Neural crest cell (in vitro differentiated cells): ENCODE measurements at regions not wholly inside any gene's neighbourhood (a gene's known extent, or its start where the extent isn't known, plus 50 kb on each side); places are given as distances from the start of the nearest gene placed in this dataset.
"Not testable (repeated sequence)": the region's sequence is repeated elsewhere in the genome, so short reads cannot be mapped to it uniquely, and the experiment has no call there.

Experiments used
- DNase-seq: peaks from one replicate; pipeline ENCODE4 v3.0.0; 2021; ENCODE audit warnings: low read depth, mixed read lengths, low spot score
- H3K27ac Mint-ChIP-seq: one replicate; pipeline ENCODE4 v1.8.0; 2021; ENCODE audit warnings: mild to moderate bottlenecking, mixed read lengths; ENCODE audit not compliant: unreplicated experiment
- H3K27me3 Mint-ChIP-seq: 2 replicates; pipeline ENCODE4 v1.8.0; 2021; ENCODE audit warnings: low read depth, mild to moderate bottlenecking, mixed read lengths
- H3K36me3 Mint-ChIP-seq: 2 replicates; pipeline ENCODE4 v1.8.0; 2021; ENCODE audit warnings: low read depth, mild to moderate bottlenecking, mixed read lengths
- H3K4me1 Mint-ChIP-seq: 2 replicates; pipeline ENCODE4 v1.8.0; 2021; ENCODE audit warnings: mixed read lengths
- H3K4me3 Mint-ChIP-seq: one replicate; pipeline ENCODE4 v1.8.0; 2021; ENCODE audit warnings: mild to moderate bottlenecking, mixed read lengths
- H3K9me3 Mint-ChIP-seq: 2 replicates; pipeline ENCODE4 v1.8.0; 2021; ENCODE audit warnings: mixed read lengths
- TF ChIP-seq, protein P1 (sequence below): fragments of 200-600 bp; sonication (generic); conservative IDR thresholded peaks from 2 replicates; pipeline ENCODE4 v1.5.0; 2021; ENCODE audit warnings: antibody characterized with exemption, mild to moderate bottlenecking

DNA sequence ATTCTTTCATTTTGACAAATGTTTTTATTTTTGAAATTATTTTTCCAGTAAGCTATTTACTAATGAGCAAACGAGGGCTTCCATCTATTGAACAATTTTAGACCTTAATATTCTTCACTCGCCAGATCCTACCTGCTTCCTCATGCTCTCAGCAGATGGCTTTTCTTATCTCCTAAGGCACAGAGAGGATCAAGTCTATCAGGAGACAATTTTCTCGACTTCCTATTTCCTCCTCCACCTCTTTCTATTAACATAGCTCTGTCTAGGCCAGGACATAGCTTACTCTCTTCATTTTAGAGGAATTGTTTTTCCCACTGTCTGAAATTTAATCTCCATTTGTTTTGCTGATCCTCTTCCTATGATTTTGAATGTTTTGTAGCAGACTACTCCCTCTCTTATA lies 87.0 kb upstream of the MAN1A1 start:
- Mint-ChIP-seq H3K4me3 (no peak overlapping the region), H3K36me3 (no peaks in the 10 kb centered on the region), H3K9me3 (no peaks in the 10 kb centered on the region), H3K27me3 (no peaks in the 10 kb centered on the region), H3K27ac (no peak overlapping the region), H3K4me1 (no peaks in the 10 kb centered on the region)
- TF ChIP-seq, protein P1, sequence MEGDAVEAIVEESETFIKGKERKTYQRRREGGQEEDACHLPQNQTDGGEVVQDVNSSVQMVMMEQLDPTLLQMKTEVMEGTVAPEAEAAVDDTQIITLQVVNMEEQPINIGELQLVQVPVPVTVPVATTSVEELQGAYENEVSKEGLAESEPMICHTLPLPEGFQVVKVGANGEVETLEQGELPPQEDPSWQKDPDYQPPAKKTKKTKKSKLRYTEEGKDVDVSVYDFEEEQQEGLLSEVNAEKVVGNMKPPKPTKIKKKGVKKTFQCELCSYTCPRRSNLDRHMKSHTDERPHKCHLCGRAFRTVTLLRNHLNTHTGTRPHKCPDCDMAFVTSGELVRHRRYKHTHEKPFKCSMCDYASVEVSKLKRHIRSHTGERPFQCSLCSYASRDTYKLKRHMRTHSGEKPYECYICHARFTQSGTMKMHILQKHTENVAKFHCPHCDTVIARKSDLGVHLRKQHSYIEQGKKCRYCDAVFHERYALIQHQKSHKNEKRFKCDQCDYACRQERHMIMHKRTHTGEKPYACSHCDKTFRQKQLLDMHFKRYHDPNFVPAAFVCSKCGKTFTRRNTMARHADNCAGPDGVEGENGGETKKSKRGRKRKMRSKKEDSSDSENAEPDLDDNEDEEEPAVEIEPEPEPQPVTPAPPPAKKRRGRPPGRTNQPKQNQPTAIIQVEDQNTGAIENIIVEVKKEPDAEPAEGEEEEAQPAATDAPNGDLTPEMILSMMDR = no peak
- no peak for DNase-seq

DNA sequence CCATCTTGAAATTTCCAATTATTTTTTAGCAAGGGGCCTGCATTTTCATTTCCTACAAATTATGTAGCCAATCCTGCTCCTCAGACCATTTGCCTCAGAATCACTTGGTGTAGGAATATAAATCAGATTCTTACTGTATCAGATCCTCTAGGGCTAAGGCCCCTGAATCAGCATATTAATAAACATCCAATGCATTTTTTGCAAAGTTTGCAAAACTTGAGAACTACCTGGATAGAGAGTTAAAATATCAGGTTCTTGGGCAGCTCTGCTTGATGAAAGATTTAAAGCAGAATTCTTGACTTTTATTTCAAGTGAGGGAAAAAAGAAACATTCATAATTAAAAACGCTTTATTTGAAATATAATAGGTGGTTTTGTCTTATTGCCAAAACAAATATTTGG lies 82.2 kb upstream of the MAN1A1 start:
- Mint-ChIP-seq H3K27ac (no peak overlapping the region), H3K4me3 (no peak overlapping the region), H3K4me1 (no peaks in the 10 kb centered on the region), H3K36me3 (no peaks in the 10 kb centered on the region), H3K27me3 (no peaks in the 10 kb centered on the region), H3K9me3 (no peaks in the 10 kb centered on the region)
- DNase-seq = no peak
- TF ChIP-seq, protein P1 = no peak

DNA sequence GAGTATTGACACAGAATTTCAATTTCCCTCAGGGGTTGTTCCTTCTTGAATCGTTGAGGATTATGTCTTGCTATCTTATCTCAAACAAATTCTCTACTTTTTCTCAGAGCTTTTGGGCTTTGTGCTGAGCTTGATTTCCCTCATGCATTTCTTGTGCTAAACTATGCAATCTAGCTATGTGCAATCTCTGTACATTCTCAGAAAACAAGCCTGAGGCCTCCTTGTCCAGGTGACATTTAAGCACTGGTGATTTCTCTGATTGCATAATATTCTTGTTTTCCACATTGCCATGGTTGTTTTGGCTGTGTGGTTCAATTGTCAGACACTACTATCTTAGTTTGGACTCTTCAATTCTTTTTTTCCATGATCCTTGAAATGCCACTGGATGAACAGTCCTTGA lies 81.2 kb upstream of the MAN1A1 start:
- H3K9me3 Mint-ChIP-seq = no peaks in the 10 kb centered on the region
- TF ChIP-seq, protein P1 = no peak
- H3K36me3 Mint-ChIP-seq = no peaks in the 10 kb centered on the region
- H3K27ac Mint-ChIP-seq = no peak overlapping the region
- no peak for DNase-seq
- no peak overlapping the region for H3K4me3 Mint-ChIP-seq
- H3K27me3 Mint-ChIP-seq = no peaks in the 10 kb centered on the region
- H3K4me1 Mint-ChIP-seq = no peaks in the 10 kb centered on the region

DNA sequence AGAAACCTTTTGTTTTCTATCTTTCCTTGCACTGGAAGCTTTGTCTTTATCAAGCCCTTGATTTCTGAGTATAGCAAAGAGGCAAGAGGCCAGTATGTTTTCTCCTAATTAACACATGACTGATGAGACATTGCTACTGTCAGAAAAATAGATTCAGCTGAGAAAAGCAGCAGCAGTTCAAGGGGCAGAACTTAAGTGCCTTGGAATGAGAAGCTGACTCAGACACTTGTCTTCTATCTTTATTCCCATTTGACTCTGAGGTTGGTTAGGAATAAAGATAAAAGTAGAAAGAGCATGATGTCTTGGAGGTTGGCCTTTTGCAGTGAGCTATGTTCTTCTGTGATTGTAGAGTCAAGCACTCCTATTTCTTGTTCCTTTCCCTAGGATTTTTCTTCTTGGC lies 79.1 kb upstream of the MAN1A1 start:
- Mint-ChIP-seq H3K27ac (no peak overlapping the region), H3K4me3 (no peak overlapping the region), H3K9me3 (peaks cover 3% of the 10 kb centered on the region), H3K27me3 (no peaks in the 10 kb centered on the region), H3K36me3 (peaks cover 2% of the 10 kb centered on the region), H3K4me1 (no peaks in the 10 kb centered on the region)
- no peak for DNase-seq
- TF ChIP-seq, protein P1 = no peak

DNA sequence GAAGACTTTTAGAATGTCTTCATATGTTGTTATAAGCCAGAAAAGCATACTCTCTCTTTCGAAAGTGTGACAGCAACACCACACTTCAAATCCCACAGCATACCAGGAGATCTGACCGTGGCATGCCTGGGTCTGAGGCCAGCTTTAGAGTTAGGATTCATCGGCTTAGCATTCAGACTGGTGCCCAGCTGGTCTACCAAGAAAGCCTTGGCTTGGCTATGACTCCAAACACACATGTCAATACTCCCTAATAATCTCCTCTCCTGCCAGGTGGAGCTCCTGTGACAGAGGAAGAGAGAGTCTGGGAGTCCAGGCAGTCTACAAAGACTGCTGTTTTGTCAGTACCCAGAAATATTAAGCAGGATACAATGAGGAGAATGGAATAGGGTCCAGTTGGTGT lies 77.1 kb upstream of the MAN1A1 start:
- Mint-ChIP-seq H3K4me1 (no peaks in the 10 kb centered on the region), H3K27ac (no peak overlapping the region), H3K4me3 (no peak overlapping the region), H3K27me3 (no peaks in the 10 kb centered on the region), H3K9me3 (peaks cover 8% of the 10 kb centered on the region), H3K36me3 (peaks cover 2% of the 10 kb centered on the region)
- DNase-seq = no peak
- TF ChIP-seq, protein P1 = no peak

DNA sequence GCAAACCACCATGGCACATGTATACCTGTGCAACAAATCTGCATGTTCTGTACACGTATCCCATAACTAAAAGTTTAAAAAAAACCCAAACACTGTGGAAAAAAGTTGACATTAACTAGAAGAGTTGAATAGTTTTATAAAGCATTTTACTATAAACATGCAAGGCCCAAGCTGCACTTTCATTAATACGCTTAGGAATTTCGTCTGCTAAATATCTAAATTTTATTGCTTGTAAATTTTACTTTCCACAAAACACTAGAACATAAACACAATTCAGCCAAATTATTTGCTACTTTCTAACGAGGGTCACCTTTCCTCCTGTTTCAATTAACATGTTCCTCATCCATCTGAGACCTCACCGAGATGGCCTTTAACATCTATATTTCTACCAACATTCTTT lies 74.4 kb upstream of the MAN1A1 start:
- H3K27me3 Mint-ChIP-seq = peaks cover 5% of the 10 kb centered on the region
- H3K9me3 Mint-ChIP-seq = peaks cover 18% of the 10 kb centered on the region
- no peak overlapping the region for H3K4me3 Mint-ChIP-seq
- H3K27ac Mint-ChIP-seq = no peak overlapping the region
- H3K4me1 Mint-ChIP-seq = no peaks in the 10 kb centered on the region
- peaks cover 5% of the 10 kb centered on the region for H3K36me3 Mint-ChIP-seq
- TF ChIP-seq, protein P1 = no peak
- DNase-seq = no peak

DNA sequence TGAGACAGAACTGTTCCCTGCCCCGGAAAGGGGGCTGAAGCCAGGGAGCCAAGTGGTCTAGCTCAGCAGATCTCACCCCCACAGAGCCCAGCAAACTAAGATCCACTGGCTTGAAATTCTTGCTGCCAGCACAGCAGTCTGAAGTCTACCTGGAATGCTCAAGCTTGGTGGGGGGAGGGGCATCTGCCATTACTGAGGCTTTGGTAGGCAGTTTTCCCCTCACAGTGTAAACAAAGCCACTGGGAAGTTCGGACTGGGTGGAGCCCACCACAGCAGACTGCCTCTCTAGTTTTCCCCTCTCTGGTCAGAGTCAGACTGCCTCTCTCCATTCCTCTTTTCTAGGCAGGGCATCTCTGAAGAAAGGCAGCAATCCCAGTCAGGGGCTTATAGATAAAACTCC lies 68.5 kb upstream of the MAN1A1 start:
- H3K4me1 Mint-ChIP-seq, H3K27ac Mint-ChIP-seq: not testable (repeated sequence)

More for the DNA sequence above, 68.5 kb upstream of the MAN1A1 start:
- not testable (repeated sequence) for DNase-seq, H3K4me3 Mint-ChIP-seq, H3K36me3 Mint-ChIP-seq
- H3K27me3 Mint-ChIP-seq = peaks cover 10% of the 10 kb centered on the region
- peaks cover 20% of the 10 kb centered on the region for H3K9me3 Mint-ChIP-seq
